IMR-90 (cell line): ENCODE measurements at regions not wholly inside any gene's neighbourhood (a gene's known extent, or its start where the extent isn't known, plus 50 kb on each side); places are given as distances from the start of the nearest gene placed in this dataset.

ENCODE experiments used
- ATAC-seq: fragments of 200-7000 bp; cut with Tn5 transposase; 2 replicates; pipeline ENCODE4 v1.9.1; 2020; ENCODE audit warnings: low read depth, mild to moderate bottlenecking, moderate library complexity
- BruUV-seq: library from RNA; stranded (reverse); fragments of 400-500 nt; replicated peaks from 2 replicates; lab custom pipeline; 2021; lab: Mats Ljungman, UMichigan
- CTCF ChIA-PET: fragments of 300-600 bp; formaldehyde crosslinking; extraction: SDS; loops from one replicate; lab custom pipeline; 2021; ENCODE audit warnings: antibody characterized with exemption; lab: Yijun Ruan, JAX
- POLR2A ChIA-PET: fragments of 300-600 bp; sonication (Branson Sonifier 250); formaldehyde crosslinking; loops from one replicate; lab custom pipeline; 2022; ENCODE audit warnings: antibody characterized with exemption; ENCODE audit not compliant: unreplicated experiment; lab: Charles Lee
- DNase-seq: peaks from one replicate; pipeline ENCODE4 v3.0.0; 2013
- H2AFZ ChIP-seq: replicated peaks from 2 replicates; pipeline ENCODE3; 2013; ENCODE audit warnings: low read length, mild to moderate bottlenecking; ENCODE audit not compliant: poor library complexity
- H2AK5ac ChIP-seq: 2 replicates; pipeline ENCODE4 v1.6.1; 2013; ENCODE audit warnings: low read depth, low read length, inconsistent platforms
- H2AK9ac ChIP-seq: replicated peaks from 2 replicates; pipeline ENCODE3; 2013; ENCODE audit warnings: mild to moderate bottlenecking, low read depth, low read length, moderate library complexity; ENCODE audit not compliant: poor library complexity
- H2BK120ac ChIP-seq: 2 replicates; pipeline ENCODE4 v1.6.1; 2013; ENCODE audit warnings: low read depth, low read length, inconsistent platforms
- H2BK15ac ChIP-seq: 3 replicates; pipeline ENCODE4 v1.6.1; 2013; ENCODE audit warnings: low read depth, low read length, inconsistent platforms
- H2BK20ac ChIP-seq: 2 replicates; pipeline ENCODE4 v1.6.1; 2013; ENCODE audit warnings: low read depth, mild to moderate bottlenecking, inconsistent platforms, low read length, moderate library complexity
- H2BK5ac ChIP-seq: 2 replicates; pipeline ENCODE4 v1.6.1; 2013; ENCODE audit warnings: mild to moderate bottlenecking, low read depth, low read length, inconsistent platforms; ENCODE audit not compliant: poor library complexity, severe bottlenecking
- H3K14ac ChIP-seq: replicated peaks from 2 replicates; pipeline ENCODE4 v1.6.1; 2013; ENCODE audit warnings: low read depth, low read length, inconsistent platforms
- H3K18ac ChIP-seq: 2 replicates; pipeline ENCODE4 v1.6.1; 2013; ENCODE audit warnings: low read depth, low read length, control low read depth
- H3K23ac ChIP-seq: 2 replicates; pipeline ENCODE4 v1.6.1; 2013; ENCODE audit warnings: low read depth, low read length, inconsistent platforms
- H3K27ac ChIP-seq: 2 replicates; pipeline ENCODE4 v1.5.1; 2013; ENCODE audit warnings: mild to moderate bottlenecking, control low read depth, low read length; ENCODE audit not compliant: insufficient read depth
- H3K27me3 ChIP-seq: 2 replicates; pipeline ENCODE4 v1.6.1; 2013; ENCODE audit warnings: low read length; ENCODE audit not compliant: control insufficient read depth, insufficient read depth
- H3K36me3 ChIP-seq: 2 replicates; pipeline ENCODE4 v1.6.1; 2013; ENCODE audit warnings: low read length, mixed read lengths; ENCODE audit not compliant: control insufficient read depth, insufficient read depth
- H3K4ac ChIP-seq: 2 replicates; pipeline ENCODE4 v1.6.1; 2013; ENCODE audit warnings: low read depth, low read length, inconsistent platforms
- H3K4me1 ChIP-seq: 2 replicates; pipeline ENCODE4 v1.6.1; 2013; ENCODE audit warnings: low read length, mixed read lengths; ENCODE audit not compliant: control insufficient read depth, insufficient read depth
- H3K4me2 ChIP-seq: 2 replicates; pipeline ENCODE4 v1.6.1; 2013; ENCODE audit warnings: low read depth, mild to moderate bottlenecking, control low read depth, low read length, moderate library complexity
- H3K4me3 ChIP-seq: 2 replicates; pipeline ENCODE4 v1.5.1; 2013; ENCODE audit warnings: low read depth, mild to moderate bottlenecking, control low read depth, low read length, moderate library complexity; ENCODE audit not compliant: insufficient read depth
- H3K56ac ChIP-seq: 2 replicates; pipeline ENCODE4 v1.6.1; 2013; ENCODE audit warnings: low read length, inconsistent platforms; ENCODE audit not compliant: insufficient read depth; ENCODE audit errors: extremely low read depth
- H3K79me1 ChIP-seq, 2 experiments: 2 replicates each; pipeline ENCODE4 v1.6.1; 2013; ENCODE audit warnings: low read length in 2 of 2, inconsistent platforms in 1 of 2, low read depth in 1 of 2
- H3K9ac ChIP-seq: 2 replicates; pipeline ENCODE4 v1.6.1; 2013; ENCODE audit warnings: low read depth, low read length, control low read depth
- H3K9me1 ChIP-seq: 2 replicates; pipeline ENCODE4 v1.6.1; 2013; ENCODE audit warnings: low read length, inconsistent platforms; ENCODE audit not compliant: insufficient read depth
- H3K9me3 ChIP-seq: 2 replicates; pipeline ENCODE4 v1.6.1; 2013; ENCODE audit warnings: low read length; ENCODE audit not compliant: control insufficient read depth, insufficient read depth
- H4K20me1 ChIP-seq: 2 replicates; pipeline ENCODE4 v1.6.1; 2013; ENCODE audit warnings: low read length, inconsistent platforms; ENCODE audit not compliant: insufficient read depth
- H4K5ac ChIP-seq: 2 replicates; pipeline ENCODE4 v1.6.1; 2013; ENCODE audit warnings: mild to moderate bottlenecking, low read depth, low read length, control low read depth
- H4K8ac ChIP-seq, 2 experiments: 2 replicates each; pipeline ENCODE4 v1.6.1; 2013; ENCODE audit warnings: low read depth in 2 of 2, low read length in 2 of 2, control low read depth in 1 of 2, inconsistent platforms in 1 of 2
- H4K91ac ChIP-seq: 2 replicates; pipeline ENCODE4 v1.6.1; 2013; ENCODE audit warnings: low read depth, low read length, inconsistent platforms; ENCODE audit not compliant: insufficient read depth
- BHLHE40 ChIP-seq: fragments of 150-350 bp; IDR thresholded peaks from 2 replicates; pipeline ENCODE4 v1.6.1; 2016; ENCODE audit warnings: mild to moderate bottlenecking, low read depth, low read length
- CHD1 ChIP-seq: IDR thresholded peaks from 2 replicates; pipeline ENCODE4 v1.6.1; 2012; ENCODE audit warnings: low read depth, low read length, improper control_type of control experiment
- CTCF ChIP-seq: conservative IDR thresholded peaks from 2 replicates; pipeline ENCODE4 v1.5.1; 2012; ENCODE audit warnings: mild to moderate bottlenecking, low read depth, low read length, improper control_type of control experiment
- FOS ChIP-seq: fragments of 150-350 bp; IDR thresholded peaks from 2 replicates; pipeline ENCODE4 v1.6.1; 2016; ENCODE audit warnings: low read depth, low read length
- MAFK ChIP-seq: IDR thresholded peaks from 2 replicates; pipeline ENCODE4 v1.6.1; 2012; ENCODE audit warnings: low read depth, low read length, improper control_type of control experiment
- MXI1 ChIP-seq: IDR thresholded peaks from 2 replicates; pipeline ENCODE4 v1.6.1; 2012; ENCODE audit warnings: low read depth, mild to moderate bottlenecking, low read length, moderate library complexity, borderline replicate concordance
- RAD21 ChIP-seq: IDR thresholded peaks from 2 replicates; pipeline ENCODE4 v1.6.1; 2012; ENCODE audit warnings: low read length, improper control_type of control experiment
- WGBS, 2 experiments: methylation state at CpG; one replicate each; pipeline versions ENCODE4 v1.1.5 to v1.1.7; 2013; ENCODE audit warnings: missing lambda C conversion rate in 2 of 2; ENCODE audit not compliant: insufficient read length in 1 of 2; ENCODE audit errors: extremely low coverage in 2 of 2; 5-methylcytosine and 5-hydroxymethylcytosine counted together
- dilution Hi-C: fragments of 300-500 bp; cut with HindIII; formaldehyde crosslinking; loops from one replicate; pipeline ENCODE4 v1.14.3; 2018; ENCODE audit warnings: low sequenced_read_pairs; ENCODE audit not compliant: unreplicated experiment
- in situ Hi-C: fragments of 300-500 bp; cut with MboI; formaldehyde crosslinking; loops from 3 replicates; pipeline ENCODE4 v1.14.3; 2019; ENCODE audit warnings: low sequenced_read_pairs, inconsistent platforms, mixed read lengths
- intact Hi-C: fragments of 100-400 bp; cut with micrococcal nuclease; formaldehyde crosslinking; loops from 2 replicates; pipeline ENCODE4 v1.10.0; 2022

- Histone ChIP-seq H3K27ac (no peak overlapping the region), H3K56ac (no peak overlapping the region), H3K9me1 (no peaks in the 10 kb centered on the region), H3K14ac (no peak overlapping the region), H2BK20ac (no peak overlapping the region), H4K8ac (no peak overlapping the region), H3K4me1 (no peaks in the 10 kb centered on the region), H2BK15ac (no peak overlapping the region), H3K79me1 (no peaks in the 10 kb centered on the region), H3K36me3 (no peaks in the 10 kb centered on the region), H3K4me3 (no peak overlapping the region), H3K27me3 (no peaks in the 10 kb centered on the region), H3K18ac (no peak overlapping the region), H3K23ac (no peak overlapping the region), H2BK5ac (no peak overlapping the region), H3K4me2 (no peak overlapping the region), H2AFZ (no peak overlapping the region), H4K20me1 (no peaks in the 10 kb centered on the region), H2BK120ac (no peak overlapping the region), H3K9ac (no peak overlapping the region), H4K5ac (no peak overlapping the region), H2AK5ac (no peak overlapping the region), H3K9me3 (peaks cover 2% of the 10 kb centered on the region; the same call in 1 of the 2 replicates), H4K91ac (no peak overlapping the region), H2AK9ac (no peak overlapping the region), H3K4ac (no peak overlapping the region)
- intact Hi-C loops = no loop called here
- ChIA-PET POLR2A (no interaction called here), CTCF (no interaction called here)
- WGBS, 2 experiments = no CpG with 5 or more reads among the region's 1 CpG
- dilution Hi-C loops = no loop called here
- no peak for TF ChIP-seq RAD21
- no peak for TF ChIP-seq CTCF
- no peak for TF ChIP-seq MXI1
- no peak for TF ChIP-seq MAFK
- no peak for TF ChIP-seq FOS
- TF ChIP-seq CHD1 = no peak
- no peak for TF ChIP-seq BHLHE40
- DNase-seq = no peak
- no TSS peak for BruUV-seq
- no peak for ATAC-seq
- in situ Hi-C loops = no loop called here
Measured at GRCh38 chr2:35314049-35314448, 1041.5 kb upstream of the CRIM1 start.
